GM23338 (cell line): ENCODE measurements at regions not wholly inside any gene's neighbourhood (a gene's known extent, or its start where the extent isn't known, plus 50 kb on each side); places are given as distances from the start of the nearest gene placed in this dataset.

ENCODE experiments used
- ATAC-seq: fragments of 200-7000 bp; cut with Tn5 transposase; 3 replicates; pipeline ENCODE4 v1.9.1; 2020
- DNase-seq: peaks from one replicate; pipeline ENCODE4 v3.0.0-alpha.2; 2015; ENCODE audit warnings: low spot score
- H2AFZ ChIP-seq: fragments of 200-600 bp; sonication (generic); 2 replicates; pipeline ENCODE4 v1.8.0; 2016; ENCODE audit warnings: antibody characterized with exemption, mild to moderate bottlenecking, moderate library complexity
- H3F3A ChIP-seq: fragments of 200-600 bp; sonication (generic); replicated peaks from 2 replicates; pipeline ENCODE4 v1.8.0; 2017; ENCODE audit warnings: antibody characterized with exemption, mixed run types, low read depth
- H3K27ac ChIP-seq: fragments of 200-600 bp; sonication (generic); 2 replicates; pipeline ENCODE4 v1.6.1; 2016; ENCODE audit warnings: low read depth
- H3K27me3 ChIP-seq: fragments of 200-600 bp; sonication (generic); 2 replicates; pipeline ENCODE4 v1.8.0; 2016; ENCODE audit warnings: mild to moderate bottlenecking, mixed run types, moderate library complexity; ENCODE audit not compliant: insufficient read depth
- H3K36me3 ChIP-seq: fragments of 200-600 bp; sonication (generic); 2 replicates; pipeline ENCODE4 v1.8.0; 2016; ENCODE audit warnings: mild to moderate bottlenecking; ENCODE audit not compliant: insufficient read depth
- H3K4me1 ChIP-seq: fragments of 200-600 bp; sonication (generic); 2 replicates; pipeline ENCODE4 v1.8.0; 2016; ENCODE audit warnings: mild to moderate bottlenecking, moderate library complexity; ENCODE audit not compliant: insufficient read depth
- H3K4me2 ChIP-seq: fragments of 200-600 bp; sonication (generic); 2 replicates; pipeline ENCODE4 v1.7.1; 2017; ENCODE audit warnings: mixed run types
- H3K4me3 ChIP-seq: fragments of 200-600 bp; sonication (generic); 2 replicates; pipeline ENCODE4 v1.6.1; 2016; ENCODE audit warnings: mixed run types
- H3K79me2 ChIP-seq: fragments of 200-600 bp; sonication (generic); replicated peaks from 2 replicates; pipeline ENCODE4 v1.8.0; 2017; ENCODE audit warnings: mild to moderate bottlenecking; ENCODE audit not compliant: insufficient read depth
- H3K9me2 ChIP-seq: fragments of 200-600 bp; sonication (generic); 2 replicates; pipeline ENCODE4 v1.8.0; 2017; ENCODE audit not compliant: insufficient read depth
- H4K20me1 ChIP-seq: fragments of 200-600 bp; sonication (generic); replicated peaks from 2 replicates; pipeline ENCODE4 v1.8.0; 2017; ENCODE audit warnings: mild to moderate bottlenecking; ENCODE audit not compliant: insufficient read depth
- H3K27ac Mint-ChIP-seq: 2 replicates; pipeline ENCODE4 v1.8.0; 2020; ENCODE audit warnings: inconsistent platforms, mild to moderate bottlenecking, moderate library complexity, mixed read lengths
- H3K27me3 Mint-ChIP-seq: 3 replicates; pipeline ENCODE4 v1.8.0; 2022; ENCODE audit warnings: low read depth, mild to moderate bottlenecking, moderate library complexity, mixed read lengths, inconsistent platforms; ENCODE audit not compliant: insufficient read depth, poor library complexity
- H3K36me3 Mint-ChIP-seq: 3 replicates; pipeline ENCODE4 v1.8.0; 2021; ENCODE audit warnings: low read depth, mild to moderate bottlenecking, inconsistent platforms, moderate library complexity, mixed read lengths
- H3K4me1 Mint-ChIP-seq: 3 replicates; pipeline ENCODE4 v1.8.0; 2020; ENCODE audit warnings: mild to moderate bottlenecking, inconsistent platforms, mixed read lengths
- H3K4me3 Mint-ChIP-seq: 3 replicates; pipeline ENCODE4 v1.8.0; 2021; ENCODE audit warnings: moderate library complexity, mild to moderate bottlenecking, inconsistent platforms, mixed read lengths
- H3K9me3 Mint-ChIP-seq: 3 replicates; pipeline ENCODE4 v1.8.0; 2020; ENCODE audit warnings: moderate library complexity, mild to moderate bottlenecking, inconsistent platforms, mixed read lengths
- CREB1 ChIP-seq: fragments of 250-450 bp; sonication (Bioruptor Pico); IDR thresholded peaks from 2 replicates; pipeline ENCODE4 v1.5.0; 2020; ENCODE audit warnings: low read depth, mild to moderate bottlenecking, moderate library complexity
- EZH2 ChIP-seq: fragments of 200-600 bp; sonication (generic); IDR thresholded peaks from one replicate; pipeline ENCODE4 v1.8.0; 2017; ENCODE audit warnings: antibody characterized with exemption, mild to moderate bottlenecking, low read depth; ENCODE audit not compliant: unreplicated experiment
- EZH2phosphoT487 ChIP-seq: fragments of 200-600 bp; sonication (generic); IDR thresholded peaks from one replicate; pipeline ENCODE4 v1.8.1; 2018; ENCODE audit warnings: antibody characterized with exemption; ENCODE audit not compliant: unreplicated experiment
- JUNB ChIP-seq: IDR thresholded peaks from one replicate; pipeline ENCODE4 v1.6.1; 2016; ENCODE audit warnings: antibody characterized with exemption; ENCODE audit not compliant: unreplicated experiment
- NANOG ChIP-seq: IDR thresholded peaks from 2 replicates; pipeline ENCODE4 v1.6.1; 2016; ENCODE audit warnings: antibody characterized with exemption, borderline replicate concordance
- STAT1 ChIP-seq: IDR thresholded peaks from one replicate; pipeline ENCODE4 v1.6.1; 2016; ENCODE audit warnings: antibody characterized with exemption; ENCODE audit not compliant: unreplicated experiment
- ZNF114 ChIP-seq: fragments of 250-450 bp; sonication (Bioruptor Pico); IDR thresholded peaks from 2 replicates; pipeline ENCODE4 v1.5.0; 2020; ENCODE audit warnings: mild to moderate bottlenecking, moderate library complexity
- ZNF331 ChIP-seq: fragments of 250-450 bp; sonication (Bioruptor Pico); IDR thresholded peaks from 2 replicates; pipeline ENCODE4 v1.5.0; 2020; ENCODE audit warnings: low read depth, mild to moderate bottlenecking, moderate library complexity
- TF ChIP-seq, protein P1 (sequence below), 2 experiments: fragments of 200-600 bp in 1 of 2; sonication (generic) in 1 of 2; conservative IDR thresholded peaks; 2 replicates each; pipeline versions ENCODE4 v1.5.1 to v1.6.1; 2016 to 2017; ENCODE audit warnings: antibody characterized with exemption in 2 of 2, low read depth in 2 of 2, mild to moderate bottlenecking in 2 of 2, moderate library complexity in 1 of 2
- TF ChIP-seq, protein P2 (sequence below): fragments of 250-450 bp; sonication (Bioruptor Pico); IDR thresholded peaks from 2 replicates; pipeline ENCODE4 v1.5.0; 2020; ENCODE audit warnings: mild to moderate bottlenecking, moderate library complexity
- TF ChIP-seq, protein P3 (sequence below): IDR thresholded peaks from one replicate; pipeline ENCODE4 v1.6.1; 2018; ENCODE audit warnings: antibody characterized with exemption; ENCODE audit not compliant: unreplicated experiment

DNA sequence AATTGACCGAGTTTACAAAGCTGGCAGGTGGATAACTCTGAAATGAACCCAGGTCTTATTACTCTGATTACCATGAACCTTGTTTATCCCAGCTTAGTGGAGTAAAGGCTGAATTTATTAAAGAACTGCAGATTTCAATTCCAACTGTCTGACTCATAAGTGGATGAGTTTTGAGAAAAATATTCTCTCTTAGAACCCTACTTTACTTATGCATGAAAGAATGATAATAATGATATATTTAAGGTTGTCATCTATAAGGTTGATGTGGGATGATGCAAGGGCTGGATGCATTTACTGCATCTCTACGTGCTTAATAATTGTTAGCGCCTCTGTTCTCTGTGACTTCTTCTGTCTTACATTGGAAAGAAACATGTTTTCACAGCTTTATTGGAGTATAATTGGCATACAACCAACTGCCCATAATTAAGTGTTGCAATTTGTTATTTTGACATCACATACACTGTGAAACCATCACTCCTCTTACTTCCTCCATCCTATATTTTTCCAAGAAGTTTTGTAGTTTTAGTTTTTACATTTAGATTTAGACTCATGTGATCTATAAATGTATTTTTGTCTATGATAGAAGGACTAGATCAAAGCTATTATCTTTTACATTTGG is 771.2 kb upstream of the ARRDC4 start:
- Histone ChIP-seq H3F3A (no peaks in the 10 kb centered on the region), H3K36me3 (no peaks in the 10 kb centered on the region), H3K4me1 (no peaks in the 10 kb centered on the region), H3K27ac (no peak overlapping the region), H3K79me2 (no peaks in the 10 kb centered on the region), H3K9me2 (no peaks in the 10 kb centered on the region; the same call in 1 of the 2 replicates), H3K4me2 (no peak overlapping the region), H2AFZ (no peak overlapping the region), H3K27me3 (no peaks in the 10 kb centered on the region), H3K4me3 (no peak overlapping the region), H4K20me1 (no peaks in the 10 kb centered on the region)
- no peak for DNase-seq
- H3K4me3 Mint-ChIP-seq: no peak overlapping the region
- no peak overlapping the region for H3K27ac Mint-ChIP-seq
- no peaks in the 10 kb centered on the region for H3K36me3 Mint-ChIP-seq
- no peaks in the 10 kb centered on the region for H3K4me1 Mint-ChIP-seq
- no peak for ATAC-seq
- H3K9me3 Mint-ChIP-seq: no peaks in the 10 kb centered on the region
- H3K27me3 Mint-ChIP-seq: peaks cover 3% of the 10 kb centered on the region
- no peak for TF ChIP-seq ZNF114 (CRISPR knock-in tag)

DNA sequence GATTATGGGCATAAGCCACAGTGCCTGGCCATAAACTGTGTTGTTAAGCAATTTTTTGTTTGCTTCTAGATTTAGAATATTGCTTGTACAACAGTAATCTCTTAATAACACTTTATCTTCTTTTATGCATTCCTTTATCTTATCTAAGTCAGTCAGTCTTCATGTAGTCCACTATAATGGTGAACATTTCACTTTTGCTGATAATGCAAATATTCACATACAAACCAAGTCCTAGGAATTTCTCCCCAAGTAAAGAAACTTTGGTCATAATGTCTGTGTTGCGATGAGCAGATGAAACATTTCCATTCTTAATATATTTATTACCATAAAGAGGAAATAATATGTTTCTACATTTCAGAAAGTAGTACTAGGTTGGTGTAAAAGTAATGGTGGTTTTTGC is 765.8 kb upstream of the ARRDC4 start:
- peaks cover 18% of the 10 kb centered on the region for H3K4me1 ChIP-seq
- no peak for ATAC-seq

More for the DNA sequence above, 765.8 kb upstream of the ARRDC4 start:
- Histone ChIP-seq H2AFZ (no peak overlapping the region), H3K4me3 (no peak overlapping the region), H4K20me1 (no peaks in the 10 kb centered on the region), H3K36me3 (no peaks in the 10 kb centered on the region), H3K79me2 (no peaks in the 10 kb centered on the region), H3K27me3 (no peaks in the 10 kb centered on the region), H3K4me2 (no peak overlapping the region), H3K9me2 (no peaks in the 10 kb centered on the region), H3F3A (no peaks in the 10 kb centered on the region), H3K27ac (no peak overlapping the region)
- Mint-ChIP-seq H3K27ac (no peak overlapping the region), H3K27me3 (peaks cover 2% of the 10 kb centered on the region), H3K4me3 (no peak overlapping the region), H3K4me1 (peaks cover 18% of the 10 kb centered on the region), H3K36me3 (no peaks in the 10 kb centered on the region), H3K9me3 (no peaks in the 10 kb centered on the region)
- TF ChIP-seq STAT1 (no peak), CREB1 (CRISPR knock-in tag) (no peak), JUNB (no peak), EZH2phosphoT487 (no peak), EZH2 (no peak), ZNF331 (CRISPR knock-in tag) (no peak), NANOG (no peak), ZNF114 (CRISPR knock-in tag) (no peak)
- TF ChIP-seq, protein P1, sequence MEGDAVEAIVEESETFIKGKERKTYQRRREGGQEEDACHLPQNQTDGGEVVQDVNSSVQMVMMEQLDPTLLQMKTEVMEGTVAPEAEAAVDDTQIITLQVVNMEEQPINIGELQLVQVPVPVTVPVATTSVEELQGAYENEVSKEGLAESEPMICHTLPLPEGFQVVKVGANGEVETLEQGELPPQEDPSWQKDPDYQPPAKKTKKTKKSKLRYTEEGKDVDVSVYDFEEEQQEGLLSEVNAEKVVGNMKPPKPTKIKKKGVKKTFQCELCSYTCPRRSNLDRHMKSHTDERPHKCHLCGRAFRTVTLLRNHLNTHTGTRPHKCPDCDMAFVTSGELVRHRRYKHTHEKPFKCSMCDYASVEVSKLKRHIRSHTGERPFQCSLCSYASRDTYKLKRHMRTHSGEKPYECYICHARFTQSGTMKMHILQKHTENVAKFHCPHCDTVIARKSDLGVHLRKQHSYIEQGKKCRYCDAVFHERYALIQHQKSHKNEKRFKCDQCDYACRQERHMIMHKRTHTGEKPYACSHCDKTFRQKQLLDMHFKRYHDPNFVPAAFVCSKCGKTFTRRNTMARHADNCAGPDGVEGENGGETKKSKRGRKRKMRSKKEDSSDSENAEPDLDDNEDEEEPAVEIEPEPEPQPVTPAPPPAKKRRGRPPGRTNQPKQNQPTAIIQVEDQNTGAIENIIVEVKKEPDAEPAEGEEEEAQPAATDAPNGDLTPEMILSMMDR (conservative IDR thresholded peaks at IDR 0.05; ENCODE audit: low read depth in 2 of 2): no peak
- TF ChIP-seq, protein P2, sequence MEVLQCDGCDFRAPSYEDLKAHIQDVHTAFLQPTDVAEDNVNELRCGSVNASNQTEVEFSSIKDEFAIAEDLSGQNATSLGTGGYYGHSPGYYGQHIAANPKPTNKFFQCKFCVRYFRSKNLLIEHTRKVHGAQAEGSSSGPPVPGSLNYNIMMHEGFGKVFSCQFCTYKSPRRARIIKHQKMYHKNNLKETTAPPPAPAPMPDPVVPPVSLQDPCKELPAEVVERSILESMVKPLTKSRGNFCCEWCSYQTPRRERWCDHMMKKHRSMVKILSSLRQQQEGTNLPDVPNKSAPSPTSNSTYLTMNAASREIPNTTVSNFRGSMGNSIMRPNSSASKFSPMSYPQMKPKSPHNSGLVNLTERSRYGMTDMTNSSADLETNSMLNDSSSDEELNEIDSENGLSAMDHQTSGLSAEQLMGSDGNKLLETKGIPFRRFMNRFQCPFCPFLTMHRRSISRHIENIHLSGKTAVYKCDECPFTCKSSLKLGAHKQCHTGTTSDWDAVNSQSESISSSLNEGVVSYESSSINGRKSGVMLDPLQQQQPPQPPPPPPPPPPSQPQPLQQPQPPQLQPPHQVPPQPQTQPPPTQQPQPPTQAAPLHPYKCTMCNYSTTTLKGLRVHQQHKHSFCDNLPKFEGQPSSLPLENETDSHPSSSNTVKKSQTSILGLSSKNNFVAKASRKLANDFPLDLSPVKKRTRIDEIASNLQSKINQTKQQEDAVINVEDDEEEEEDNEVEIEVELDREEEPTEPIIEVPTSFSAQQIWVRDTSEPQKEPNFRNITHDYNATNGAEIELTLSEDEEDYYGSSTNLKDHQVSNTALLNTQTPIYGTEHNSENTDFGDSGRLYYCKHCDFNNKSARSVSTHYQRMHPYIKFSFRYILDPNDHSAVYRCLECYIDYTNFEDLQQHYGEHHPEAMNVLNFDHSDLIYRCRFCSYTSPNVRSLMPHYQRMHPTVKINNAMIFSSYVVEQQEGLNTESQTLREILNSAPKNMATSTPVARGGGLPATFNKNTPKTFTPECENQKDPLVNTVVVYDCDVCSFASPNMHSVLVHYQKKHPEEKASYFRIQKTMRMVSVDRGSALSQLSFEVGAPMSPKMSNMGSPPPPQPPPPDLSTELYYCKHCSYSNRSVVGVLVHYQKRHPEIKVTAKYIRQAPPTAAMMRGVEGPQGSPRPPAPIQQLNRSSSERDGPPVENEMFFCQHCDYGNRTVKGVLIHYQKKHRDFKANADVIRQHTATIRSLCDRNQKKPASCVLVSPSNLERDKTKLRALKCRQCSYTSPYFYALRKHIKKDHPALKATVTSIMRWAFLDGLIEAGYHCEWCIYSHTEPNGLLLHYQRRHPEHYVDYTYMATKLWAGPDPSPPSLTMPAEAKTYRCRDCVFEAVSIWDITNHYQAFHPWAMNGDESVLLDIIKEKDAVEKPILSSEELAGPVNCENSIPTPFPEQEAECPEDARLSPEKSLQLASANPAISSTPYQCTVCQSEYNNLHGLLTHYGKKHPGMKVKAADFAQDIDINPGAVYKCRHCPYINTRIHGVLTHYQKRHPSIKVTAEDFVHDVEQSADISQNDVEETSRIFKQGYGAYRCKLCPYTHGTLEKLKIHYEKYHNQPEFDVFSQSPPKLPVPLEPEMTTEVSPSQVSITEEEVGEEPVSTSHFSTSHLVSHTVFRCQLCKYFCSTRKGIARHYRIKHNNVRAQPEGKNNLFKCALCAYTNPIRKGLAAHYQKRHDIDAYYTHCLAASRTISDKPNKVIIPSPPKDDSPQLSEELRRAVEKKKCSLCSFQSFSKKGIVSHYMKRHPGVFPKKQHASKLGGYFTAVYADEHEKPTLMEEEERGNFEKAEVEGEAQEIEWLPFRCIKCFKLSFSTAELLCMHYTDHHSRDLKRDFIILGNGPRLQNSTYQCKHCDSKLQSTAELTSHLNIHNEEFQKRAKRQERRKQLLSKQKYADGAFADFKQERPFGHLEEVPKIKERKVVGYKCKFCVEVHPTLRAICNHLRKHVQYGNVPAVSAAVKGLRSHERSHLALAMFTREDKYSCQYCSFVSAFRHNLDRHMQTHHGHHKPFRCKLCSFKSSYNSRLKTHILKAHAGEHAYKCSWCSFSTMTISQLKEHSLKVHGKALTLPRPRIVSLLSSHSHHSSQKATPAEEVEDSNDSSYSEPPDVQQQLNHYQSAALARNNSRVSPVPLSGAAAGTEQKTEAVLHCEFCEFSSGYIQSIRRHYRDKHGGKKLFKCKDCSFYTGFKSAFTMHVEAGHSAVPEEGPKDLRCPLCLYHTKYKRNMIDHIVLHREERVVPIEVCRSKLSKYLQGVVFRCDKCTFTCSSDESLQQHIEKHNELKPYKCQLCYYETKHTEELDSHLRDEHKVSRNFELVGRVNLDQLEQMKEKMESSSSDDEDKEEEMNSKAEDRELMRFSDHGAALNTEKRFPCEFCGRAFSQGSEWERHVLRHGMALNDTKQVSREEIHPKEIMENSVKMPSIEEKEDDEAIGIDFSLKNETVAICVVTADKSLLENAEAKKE: no peak
- TF ChIP-seq, protein P3, sequence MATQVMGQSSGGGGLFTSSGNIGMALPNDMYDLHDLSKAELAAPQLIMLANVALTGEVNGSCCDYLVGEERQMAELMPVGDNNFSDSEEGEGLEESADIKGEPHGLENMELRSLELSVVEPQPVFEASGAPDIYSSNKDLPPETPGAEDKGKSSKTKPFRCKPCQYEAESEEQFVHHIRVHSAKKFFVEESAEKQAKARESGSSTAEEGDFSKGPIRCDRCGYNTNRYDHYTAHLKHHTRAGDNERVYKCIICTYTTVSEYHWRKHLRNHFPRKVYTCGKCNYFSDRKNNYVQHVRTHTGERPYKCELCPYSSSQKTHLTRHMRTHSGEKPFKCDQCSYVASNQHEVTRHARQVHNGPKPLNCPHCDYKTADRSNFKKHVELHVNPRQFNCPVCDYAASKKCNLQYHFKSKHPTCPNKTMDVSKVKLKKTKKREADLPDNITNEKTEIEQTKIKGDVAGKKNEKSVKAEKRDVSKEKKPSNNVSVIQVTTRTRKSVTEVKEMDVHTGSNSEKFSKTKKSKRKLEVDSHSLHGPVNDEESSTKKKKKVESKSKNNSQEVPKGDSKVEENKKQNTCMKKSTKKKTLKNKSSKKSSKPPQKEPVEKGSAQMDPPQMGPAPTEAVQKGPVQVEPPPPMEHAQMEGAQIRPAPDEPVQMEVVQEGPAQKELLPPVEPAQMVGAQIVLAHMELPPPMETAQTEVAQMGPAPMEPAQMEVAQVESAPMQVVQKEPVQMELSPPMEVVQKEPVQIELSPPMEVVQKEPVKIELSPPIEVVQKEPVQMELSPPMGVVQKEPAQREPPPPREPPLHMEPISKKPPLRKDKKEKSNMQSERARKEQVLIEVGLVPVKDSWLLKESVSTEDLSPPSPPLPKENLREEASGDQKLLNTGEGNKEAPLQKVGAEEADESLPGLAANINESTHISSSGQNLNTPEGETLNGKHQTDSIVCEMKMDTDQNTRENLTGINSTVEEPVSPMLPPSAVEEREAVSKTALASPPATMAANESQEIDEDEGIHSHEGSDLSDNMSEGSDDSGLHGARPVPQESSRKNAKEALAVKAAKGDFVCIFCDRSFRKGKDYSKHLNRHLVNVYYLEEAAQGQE: no peak
- DNase-seq: no peak
